ENCODE measurements at regions not wholly inside any gene's neighbourhood (a gene's known extent, or its start where the extent isn't known, plus 50 kb on each side); places are given as distances from the start of the nearest gene placed in this dataset.
"Not testable (repeated sequence)": the region's sequence is repeated elsewhere in the genome, so short reads cannot be mapped to it uniquely, and the experiment has no call there.

DNA sequence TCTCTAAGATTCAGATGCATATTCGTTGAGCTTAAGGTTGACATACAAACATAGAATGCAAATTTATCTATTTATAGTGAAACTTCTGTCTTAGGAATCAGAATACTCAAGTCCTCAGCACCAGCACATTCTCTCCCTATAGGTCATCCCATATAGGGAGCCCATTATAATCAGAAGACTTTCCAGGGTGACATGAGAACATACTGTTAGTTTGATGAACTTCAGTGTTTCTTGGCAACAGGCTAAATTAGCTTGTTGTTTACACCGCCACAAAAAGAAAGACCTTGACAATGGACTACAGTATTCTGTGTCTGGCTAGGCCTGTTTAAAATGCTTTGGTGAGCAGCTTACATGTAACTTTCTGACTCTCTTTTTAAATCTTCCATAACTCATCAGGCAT, 104.2 kb downstream of the TAF11L14 start:
- Mint-ChIP-seq H3K9me3 (ENCODE audit: low read depth, unreplicated experiment) (peaks cover 13% of the 10 kb centered on the region), H3K27ac (ENCODE audit: unreplicated experiment) (no peak overlapping the region), H3K4me3 (ENCODE audit: low read depth, unreplicated experiment) (no peak overlapping the region), H3K36me3 (ENCODE audit: insufficient read depth, unreplicated experiment) (no peaks in the 10 kb centered on the region), H3K4me1 (ENCODE audit: low read depth, unreplicated experiment) (no peaks in the 10 kb centered on the region), H3K27me3 (ENCODE audit: unreplicated experiment) (no peaks in the 10 kb centered on the region)
- intact Hi-C loops (cut with micrococcal nuclease; ENCODE audit: unreplicated experiment), result no loop called here
- BruUV-seq (replicated peaks), result no TSS peak
- TF ChIP-seq, protein P1, sequence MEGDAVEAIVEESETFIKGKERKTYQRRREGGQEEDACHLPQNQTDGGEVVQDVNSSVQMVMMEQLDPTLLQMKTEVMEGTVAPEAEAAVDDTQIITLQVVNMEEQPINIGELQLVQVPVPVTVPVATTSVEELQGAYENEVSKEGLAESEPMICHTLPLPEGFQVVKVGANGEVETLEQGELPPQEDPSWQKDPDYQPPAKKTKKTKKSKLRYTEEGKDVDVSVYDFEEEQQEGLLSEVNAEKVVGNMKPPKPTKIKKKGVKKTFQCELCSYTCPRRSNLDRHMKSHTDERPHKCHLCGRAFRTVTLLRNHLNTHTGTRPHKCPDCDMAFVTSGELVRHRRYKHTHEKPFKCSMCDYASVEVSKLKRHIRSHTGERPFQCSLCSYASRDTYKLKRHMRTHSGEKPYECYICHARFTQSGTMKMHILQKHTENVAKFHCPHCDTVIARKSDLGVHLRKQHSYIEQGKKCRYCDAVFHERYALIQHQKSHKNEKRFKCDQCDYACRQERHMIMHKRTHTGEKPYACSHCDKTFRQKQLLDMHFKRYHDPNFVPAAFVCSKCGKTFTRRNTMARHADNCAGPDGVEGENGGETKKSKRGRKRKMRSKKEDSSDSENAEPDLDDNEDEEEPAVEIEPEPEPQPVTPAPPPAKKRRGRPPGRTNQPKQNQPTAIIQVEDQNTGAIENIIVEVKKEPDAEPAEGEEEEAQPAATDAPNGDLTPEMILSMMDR (IDR thresholded peaks at IDR 0.05; ENCODE audit: unreplicated experiment), result no peak
- CTCF ChIA-PET, result no interaction called here
- no peak for DNase-seq

DNA sequence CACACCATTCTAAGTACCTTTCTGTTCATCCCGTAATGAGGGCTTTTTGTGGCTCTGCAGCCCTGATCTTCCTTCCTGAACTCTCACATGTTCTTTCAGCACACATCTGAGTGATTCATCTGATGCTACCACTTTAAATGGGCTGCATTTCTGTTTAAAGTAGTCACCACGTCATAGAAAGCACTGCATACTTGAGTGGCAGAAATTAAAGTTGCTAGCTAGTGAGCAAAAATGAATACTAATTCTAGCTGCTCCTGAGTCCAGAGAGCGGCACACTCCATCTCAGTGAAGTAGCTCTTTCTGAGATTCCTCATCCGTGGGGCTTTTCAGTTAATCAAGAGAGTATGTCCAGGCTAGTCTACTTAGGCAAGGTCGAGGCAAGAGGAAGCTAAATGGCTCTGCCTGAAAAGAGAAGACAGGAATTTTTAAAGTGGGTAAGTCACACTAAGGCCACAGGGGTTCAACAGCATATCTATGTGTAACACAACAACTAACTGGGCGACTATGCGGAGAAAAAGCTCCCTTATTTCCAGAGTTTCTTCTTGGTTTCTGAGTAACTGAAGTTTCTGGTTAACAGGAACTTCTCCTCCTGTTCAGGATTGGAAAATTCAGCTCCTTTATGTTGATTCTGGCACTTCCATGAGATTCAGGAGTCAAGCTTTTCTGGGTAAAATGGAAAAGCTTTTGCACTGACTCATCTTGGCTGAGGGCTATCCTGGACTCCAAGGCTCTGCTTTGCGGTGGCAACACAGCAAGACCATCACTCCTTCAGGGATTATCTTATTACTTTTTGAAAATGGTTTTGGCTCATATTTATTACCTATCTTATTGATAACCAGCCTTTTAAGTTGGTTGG, 109.5 kb downstream of the TAF11L14 start:
- no peak overlapping the region for H3K27ac Mint-ChIP-seq (ENCODE audit: unreplicated experiment)
- TF ChIP-seq, protein P1 (IDR thresholded peaks at IDR 0.05; ENCODE audit: unreplicated experiment), result no peak
- no peaks in the 10 kb centered on the region for H3K27me3 Mint-ChIP-seq (ENCODE audit: unreplicated experiment)
- no peak for DNase-seq
- intact Hi-C loops (cut with micrococcal nuclease; ENCODE audit: unreplicated experiment), result no loop called here
- H3K9me3 Mint-ChIP-seq (ENCODE audit: low read depth, unreplicated experiment), result peaks cover 13% of the 10 kb centered on the region
- H3K4me1 Mint-ChIP-seq (ENCODE audit: low read depth, unreplicated experiment), result no peaks in the 10 kb centered on the region
- H3K36me3 Mint-ChIP-seq (ENCODE audit: insufficient read depth, unreplicated experiment), result no peaks in the 10 kb centered on the region
- no TSS peak for BruUV-seq (replicated peaks)
- CTCF ChIA-PET, result no interaction called here
- H3K4me3 Mint-ChIP-seq (ENCODE audit: low read depth, unreplicated experiment), result no peak overlapping the region

DNA sequence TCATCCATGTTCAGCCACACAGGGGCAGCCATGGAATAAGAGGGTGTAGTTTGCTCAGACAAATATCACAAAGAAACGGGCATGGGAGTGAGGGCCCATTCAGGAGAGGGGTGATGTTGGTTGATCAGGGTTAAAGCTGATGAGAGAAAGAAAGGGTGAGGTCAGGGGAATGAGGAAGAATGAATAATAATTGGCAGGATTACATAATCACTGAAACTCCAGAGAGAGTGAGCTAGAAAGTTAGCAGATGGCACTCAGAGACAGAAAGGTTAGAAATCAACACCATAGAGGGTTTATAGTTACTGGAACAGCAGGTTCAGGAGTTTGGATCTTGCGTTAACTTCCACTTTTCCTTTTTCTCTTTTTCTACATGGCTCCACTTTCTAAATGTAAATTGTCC, 113.9 kb downstream of the TAF11L14 start:
- Mint-ChIP-seq H3K4me1 (ENCODE audit: low read depth, unreplicated experiment) (no peaks in the 10 kb centered on the region), H3K9me3 (ENCODE audit: low read depth, unreplicated experiment) (peaks cover 9% of the 10 kb centered on the region), H3K27me3 (ENCODE audit: unreplicated experiment) (no peaks in the 10 kb centered on the region), H3K4me3 (ENCODE audit: low read depth, unreplicated experiment) (no peak overlapping the region), H3K36me3 (ENCODE audit: insufficient read depth, unreplicated experiment) (no peaks in the 10 kb centered on the region), H3K27ac (ENCODE audit: unreplicated experiment) (no peak overlapping the region)
- TF ChIP-seq, protein P1 (IDR thresholded peaks at IDR 0.05; ENCODE audit: unreplicated experiment), result no peak
- CTCF ChIA-PET, result no interaction called here
- no peak for DNase-seq
- intact Hi-C loops (cut with micrococcal nuclease; ENCODE audit: unreplicated experiment), result no loop called here
- BruUV-seq (replicated peaks), result no TSS peak

DNA sequence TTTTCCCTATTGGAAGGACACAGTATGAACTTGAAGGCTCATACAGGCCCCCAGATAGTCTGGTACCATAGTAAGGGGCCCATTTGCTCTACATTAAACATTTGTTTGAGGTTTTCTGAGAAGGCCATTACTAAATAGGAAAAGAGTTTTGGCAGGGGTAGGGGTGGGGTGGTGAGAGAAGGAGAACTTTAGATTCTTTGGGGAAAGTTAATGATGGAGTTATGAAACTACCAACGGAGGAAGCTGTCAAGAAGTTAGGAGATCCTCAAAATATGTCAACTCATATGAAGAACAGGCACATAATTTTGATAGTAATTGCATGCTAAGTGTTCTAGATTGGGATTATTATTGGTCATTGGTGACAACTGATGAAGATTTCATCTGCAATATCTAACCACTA, 114.7 kb downstream of the TAF11L14 start:
- intact Hi-C loops (cut with micrococcal nuclease; ENCODE audit: unreplicated experiment), result no loop called here
- no peak for DNase-seq
- Mint-ChIP-seq H3K4me3 (ENCODE audit: low read depth, unreplicated experiment) (no peak overlapping the region), H3K9me3 (ENCODE audit: low read depth, unreplicated experiment) (peaks cover 6% of the 10 kb centered on the region), H3K36me3 (ENCODE audit: insufficient read depth, unreplicated experiment) (no peaks in the 10 kb centered on the region), H3K4me1 (ENCODE audit: low read depth, unreplicated experiment) (no peaks in the 10 kb centered on the region), H3K27me3 (ENCODE audit: unreplicated experiment) (no peaks in the 10 kb centered on the region), H3K27ac (ENCODE audit: unreplicated experiment) (no peak overlapping the region)
- no TSS peak for BruUV-seq (replicated peaks)
- CTCF ChIA-PET, result no interaction called here
- TF ChIP-seq, protein P1 (IDR thresholded peaks at IDR 0.05; ENCODE audit: unreplicated experiment), result no peak

DNA sequence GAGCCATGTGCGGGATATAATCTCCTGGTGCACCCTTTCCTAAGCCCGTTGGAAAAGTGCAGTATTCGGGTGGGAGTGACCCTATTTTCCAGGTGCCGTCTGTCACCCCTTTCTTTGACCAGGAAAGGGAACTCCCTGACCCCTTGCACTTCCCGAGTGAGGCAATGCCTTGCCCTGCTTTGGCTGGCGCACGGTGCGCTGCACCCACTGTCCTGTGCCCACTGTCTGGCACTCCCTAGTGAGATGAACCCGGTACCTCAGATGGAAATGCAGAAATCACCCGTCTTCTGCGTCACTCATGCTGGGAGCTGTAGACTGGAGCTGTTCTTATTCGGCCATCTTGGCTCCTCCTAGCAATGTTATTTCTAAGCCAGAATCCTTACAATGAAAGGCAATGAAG, 121.1 kb downstream of the TAF11L14 start:
- intact Hi-C loops (cut with micrococcal nuclease; ENCODE audit: unreplicated experiment); CTCF ChIA-PET; DNase-seq: not testable (repeated sequence)

More for the DNA sequence above, 121.1 kb downstream of the TAF11L14 start:
- not testable (repeated sequence) for H3K27ac Mint-ChIP-seq (ENCODE audit: unreplicated experiment); H3K36me3 Mint-ChIP-seq (ENCODE audit: insufficient read depth, unreplicated experiment); H3K4me3 Mint-ChIP-seq (ENCODE audit: low read depth, unreplicated experiment); H3K27me3 Mint-ChIP-seq (ENCODE audit: unreplicated experiment); H3K4me1 Mint-ChIP-seq (ENCODE audit: low read depth, unreplicated experiment); BruUV-seq (replicated peaks)
- H3K9me3 Mint-ChIP-seq (ENCODE audit: low read depth, unreplicated experiment), result peaks cover 13% of the 10 kb centered on the region
